Body of pancreas (tissue), 4 donors: ENCODE measurements at regions not wholly inside any gene's neighbourhood (a gene's known extent, or its start where the extent isn't known, plus 50 kb on each side); places are given as distances from the start of the nearest gene placed in this dataset.
A peak's percentile ranks its signal among the peaks of the same experiment; 100 is the strongest.

Experiments used
- ATAC-seq: fragments of 150-250 bp; one replicate; pipeline ENCODE4 v1.9.1; 2016
- DNase-seq, 4 donors: peaks; one replicate each; pipeline ENCODE4 v3.0.0-alpha.2; 2019
- H3K27ac ChIP-seq, 4 donors: fragments of 200-600 bp; sonication (generic); 1 replicate in 3 of 4; 2 replicates in 1 of 4; pipeline versions ENCODE4 v1.5.1 to v1.6.1; 2016 to 2019; ENCODE audit warnings: mild to moderate bottlenecking in 1 of 4, mixed read lengths in 1 of 4, moderate library complexity in 1 of 4
- H3K27me3 ChIP-seq, 2 donors: fragments of 200-600 bp; sonication (generic); one replicate each; pipeline ENCODE4 v1.6.0; 2016; ENCODE audit warnings: mild to moderate bottlenecking in 1 of 2
- H3K36me3 ChIP-seq, 2 donors: fragments of 200-600 bp; sonication (generic); replicated peaks in 1 of 2; 2 replicates each; pipeline ENCODE4 v1.5.1; 2016; ENCODE audit warnings: low read depth in 2 of 2; ENCODE audit not compliant: insufficient read depth in 1 of 2
- H3K4me1 ChIP-seq: fragments of 200-600 bp; sonication (generic); one replicate; pipeline ENCODE4 v1.6.0; 2016
- H3K4me3 ChIP-seq, 2 donors: fragments of 200-600 bp; sonication (generic); 1 replicate in 1 of 2; 2 replicates in 1 of 2; pipeline ENCODE4 v1.5.1; 2016 to 2019
- H3K9me3 ChIP-seq, 3 donors: fragments of 200-600 bp; sonication (generic); 1 replicate in 2 of 3; 2 replicates in 1 of 3; pipeline ENCODE4 v1.5.1; 2016
- POLR2A ChIP-seq, 3 donors: fragments of 450-650 bp; IDR thresholded peaks; one replicate each; pipeline ENCODE4 v1.6.1; 2016; ENCODE audit warnings: antibody characterized with exemption in 3 of 3, mild to moderate bottlenecking in 2 of 3
- WGBS, 2 donors: methylation state at CpG; one replicate each; pipeline ENCODE4 v1.1.5; 2017; 5-methylcytosine and 5-hydroxymethylcytosine counted together
- intact Hi-C: fragments of 100-400 bp; cut with DNase I; formaldehyde crosslinking; loops from one replicate; pipeline ENCODE4 v1.15.1; 2023
- TF ChIP-seq, protein P1 (sequence below), 7 experiments: fragments of 450-650 bp in 4 of 7; fragments of 200-600 bp in 3 of 7; sonication (generic) in 3 of 7; IDR thresholded peaks; one replicate each; pipeline ENCODE4 v1.5.1; 2016 to 2019; ENCODE audit warnings: antibody characterized with exemption in 7 of 7

DNA sequence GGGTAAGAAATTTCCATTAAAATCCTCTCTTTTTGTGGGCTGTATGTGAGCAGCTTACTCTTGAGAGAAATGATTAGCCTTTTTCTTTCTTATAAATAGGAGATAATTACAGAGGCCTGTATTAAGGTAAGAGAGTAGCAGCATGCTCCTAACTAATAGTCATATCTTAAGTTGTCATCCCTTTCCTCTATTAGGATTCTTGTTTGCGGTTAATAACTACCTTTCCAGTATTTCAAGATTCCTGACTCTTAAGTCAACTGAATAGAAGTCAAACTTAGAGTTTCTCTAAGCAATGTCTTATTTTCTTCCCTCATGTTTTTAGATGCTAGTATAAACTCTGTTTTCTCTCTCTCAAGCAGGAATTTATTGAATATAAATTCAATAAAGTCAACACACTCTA lies 139.9 kb upstream of the GPRIN3 start:
- no peak overlapping the region for H3K4me3 ChIP-seq
- ATAC-seq, result no peak
- no peaks in the 10 kb centered on the region for H3K4me1 ChIP-seq
- peaks cover 0 to 15% (median 3%) of the 10 kb centered on the region in 3 donors for H3K9me3 ChIP-seq
- intact Hi-C loops, result no loop called here
- H3K36me3 ChIP-seq, result no peaks in the 10 kb centered on the region
- no peaks in the 10 kb centered on the region for H3K27me3 ChIP-seq
- H3K27ac ChIP-seq, result no peak overlapping the region
- TF ChIP-seq POLR2A (IDR thresholded peaks at IDR 0.05), result no peak
- TF ChIP-seq, protein P1, sequence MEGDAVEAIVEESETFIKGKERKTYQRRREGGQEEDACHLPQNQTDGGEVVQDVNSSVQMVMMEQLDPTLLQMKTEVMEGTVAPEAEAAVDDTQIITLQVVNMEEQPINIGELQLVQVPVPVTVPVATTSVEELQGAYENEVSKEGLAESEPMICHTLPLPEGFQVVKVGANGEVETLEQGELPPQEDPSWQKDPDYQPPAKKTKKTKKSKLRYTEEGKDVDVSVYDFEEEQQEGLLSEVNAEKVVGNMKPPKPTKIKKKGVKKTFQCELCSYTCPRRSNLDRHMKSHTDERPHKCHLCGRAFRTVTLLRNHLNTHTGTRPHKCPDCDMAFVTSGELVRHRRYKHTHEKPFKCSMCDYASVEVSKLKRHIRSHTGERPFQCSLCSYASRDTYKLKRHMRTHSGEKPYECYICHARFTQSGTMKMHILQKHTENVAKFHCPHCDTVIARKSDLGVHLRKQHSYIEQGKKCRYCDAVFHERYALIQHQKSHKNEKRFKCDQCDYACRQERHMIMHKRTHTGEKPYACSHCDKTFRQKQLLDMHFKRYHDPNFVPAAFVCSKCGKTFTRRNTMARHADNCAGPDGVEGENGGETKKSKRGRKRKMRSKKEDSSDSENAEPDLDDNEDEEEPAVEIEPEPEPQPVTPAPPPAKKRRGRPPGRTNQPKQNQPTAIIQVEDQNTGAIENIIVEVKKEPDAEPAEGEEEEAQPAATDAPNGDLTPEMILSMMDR (IDR thresholded peaks at IDR 0.05), result no peak
- DNase-seq, result no peak
- 69 to 70% methylated on average over 1 of the region's 1 CpG for WGBS, 2 donors

DNA sequence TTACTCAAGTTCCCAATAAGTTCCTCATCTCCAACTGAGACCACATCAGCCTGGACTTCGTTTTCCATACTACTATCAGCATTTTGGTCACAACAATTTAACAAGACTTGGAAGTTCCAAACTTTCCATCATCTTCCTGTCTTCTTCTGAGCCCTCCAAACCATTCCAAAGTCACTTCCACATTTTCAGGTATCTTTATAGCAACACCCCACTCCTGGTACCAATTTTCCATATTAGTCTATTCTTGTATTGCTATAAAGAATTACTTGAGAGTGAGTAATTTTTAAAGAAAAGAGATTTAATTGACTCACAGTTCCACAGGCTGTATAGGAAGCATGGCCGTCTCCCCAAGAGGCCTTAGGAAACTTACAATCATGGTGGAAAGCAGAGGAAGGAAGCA lies 138.6 kb upstream of the GPRIN3 start:
- Histone ChIP-seq H3K4me1 (no peaks in the 10 kb centered on the region), H3K9me3 (peaks cover 0 to 15% (median 3%) of the 10 kb centered on the region in 3 donors), H3K27me3 (no peaks in the 10 kb centered on the region), H3K27ac (no peak overlapping the region), H3K36me3 (no peaks in the 10 kb centered on the region), H3K4me3 (no peak overlapping the region)
- ATAC-seq, result no peak
- intact Hi-C loops, result no loop called here
- DNase-seq, result no peak
- TF ChIP-seq, protein P1 (IDR thresholded peaks at IDR 0.05), result no peak
- no peak for TF ChIP-seq POLR2A (IDR thresholded peaks at IDR 0.05)
- 79 to 80% methylated on average over 2 of the region's 2 CpGs for WGBS, 2 donors

DNA sequence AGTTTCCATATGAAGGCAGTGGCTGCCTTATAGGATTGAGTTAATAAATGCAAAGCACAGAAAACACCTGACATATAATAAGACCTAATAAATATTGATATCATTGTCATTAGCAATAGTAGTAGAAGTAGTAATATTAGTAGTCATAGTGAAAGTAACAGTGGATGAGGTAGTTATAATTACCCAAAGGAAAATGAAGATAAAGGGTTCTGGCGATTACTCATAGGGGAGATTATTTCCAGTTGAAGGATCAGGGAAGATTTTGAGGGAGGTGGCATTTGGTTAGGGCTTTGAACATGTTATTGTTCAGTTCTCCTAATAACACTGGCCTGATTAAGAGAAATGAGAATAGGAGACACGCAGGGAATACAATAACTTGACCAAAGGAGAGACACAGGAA lies 131.9 kb upstream of the GPRIN3 start:
- H3K36me3 ChIP-seq, result no peaks in the 10 kb centered on the region
- H3K4me1 ChIP-seq, result no peaks in the 10 kb centered on the region
- 78 to 79% methylated on average over 2 of the region's 2 CpGs for WGBS, 2 donors
- no peak overlapping the region for H3K27ac ChIP-seq
- H3K9me3 ChIP-seq, result no peaks in the 10 kb centered on the region
- no peaks in the 10 kb centered on the region for H3K27me3 ChIP-seq
- intact Hi-C loops, result loop anchor here (10.0 kb wide), 1 partner anchor 275 kb away; no protein-coding TSS in a partner anchor
- ATAC-seq (no peak), DNase-seq (no peak)
- no peak for TF ChIP-seq POLR2A (IDR thresholded peaks at IDR 0.05)
- TF ChIP-seq, protein P1 (IDR thresholded peaks at IDR 0.05), result no peak
- H3K4me3 ChIP-seq, result no peak overlapping the region

DNA sequence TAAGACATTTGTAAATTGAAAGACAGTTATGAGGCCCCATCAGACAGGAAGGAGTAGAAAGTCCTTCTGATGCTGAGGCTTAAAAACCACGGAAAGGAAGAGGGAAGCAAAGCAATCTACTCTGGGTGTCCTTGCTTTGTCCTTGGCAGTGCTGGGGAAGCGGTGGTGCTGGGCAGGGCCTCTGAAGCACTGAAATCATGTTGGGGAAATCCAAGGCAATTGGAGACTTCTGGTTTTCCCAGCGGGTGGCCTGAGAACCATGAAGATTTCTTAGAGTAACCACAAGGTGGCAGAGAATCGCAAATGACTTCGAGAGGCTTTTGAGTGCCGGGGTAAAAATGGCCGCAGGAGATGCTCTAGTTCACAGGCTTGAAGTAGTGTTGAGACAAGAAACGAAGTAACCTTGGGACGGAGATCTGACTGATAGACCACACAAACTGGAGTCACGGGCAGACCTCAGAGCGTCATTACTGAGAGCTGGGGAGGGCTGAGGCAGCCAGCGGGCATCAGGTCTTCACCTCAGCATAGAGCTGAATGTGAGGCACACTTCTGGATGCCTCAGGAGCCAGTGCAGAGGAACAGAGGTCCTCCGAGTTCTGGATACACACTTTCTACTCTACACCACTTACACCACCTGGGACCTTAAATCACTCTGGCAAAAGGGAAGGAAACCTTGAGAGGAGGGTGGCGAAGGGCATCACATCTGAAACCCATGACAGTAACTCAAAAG lies 130.7 kb upstream of the GPRIN3 start:
- no peak overlapping the region for H3K27ac ChIP-seq
- WGBS, 2 donors, result 46 to 54% methylated on average over 14 of the region's 14 CpGs
- H3K9me3 ChIP-seq, result no peaks in the 10 kb centered on the region
- ATAC-seq, result peak; percentile 71
- no peaks in the 10 kb centered on the region for H3K36me3 ChIP-seq
- no peaks in the 10 kb centered on the region for H3K4me1 ChIP-seq
- no peak overlapping the region for H3K4me3 ChIP-seq
- DNase-seq, result peak; percentile 44 to 62 (median 55)
- no peak for TF ChIP-seq POLR2A (IDR thresholded peaks at IDR 0.05)
- TF ChIP-seq, protein P1 (IDR thresholded peaks at IDR 0.05), result peak; percentile 12 to 62 (median 54)
- intact Hi-C loops, result loop anchor here (10.0 kb wide), 1 partner anchor 273 kb away; no protein-coding TSS in a partner anchor
- H3K27me3 ChIP-seq, result no peaks in the 10 kb centered on the region
